H9 (cell line): ENCODE measurements at regions not wholly inside any gene's neighbourhood (a gene's known extent, or its start where the extent isn't known, plus 50 kb on each side); places are given as distances from the start of the nearest gene placed in this dataset.

ENCODE experiments used
- DNase-seq: peaks from one replicate; pipeline ENCODE4 v3.0.0-alpha.2; 2017
- H2AFZ ChIP-seq: one replicate; pipeline ENCODE4 v1.6.1; 2013; ENCODE audit warnings: mild to moderate bottlenecking, low read length, control low read depth, moderate library complexity
- H2AK5ac ChIP-seq: 2 replicates; pipeline ENCODE4 v1.6.1; 2013; ENCODE audit warnings: low read length, control low read depth, mixed read lengths; ENCODE audit not compliant: insufficient read length
- H2BK120ac ChIP-seq: one replicate; pipeline ENCODE4 v1.6.1; 2013; ENCODE audit warnings: low read depth, mild to moderate bottlenecking, low read length, control low read depth, inconsistent platforms; ENCODE audit not compliant: poor library complexity, severe bottlenecking
- H2BK12ac ChIP-seq: 2 replicates; pipeline ENCODE4 v1.6.1; 2013; ENCODE audit warnings: low read length, control low read depth, mixed read lengths, low read depth; ENCODE audit not compliant: insufficient read length
- H2BK15ac ChIP-seq: 2 replicates; pipeline ENCODE4 v1.6.1; 2013; ENCODE audit warnings: low read depth, low read length, control low read depth
- H2BK20ac ChIP-seq: one replicate; pipeline ENCODE4 v1.6.1; 2013; ENCODE audit warnings: low read depth, mild to moderate bottlenecking, low read length, control low read depth, inconsistent platforms; ENCODE audit not compliant: poor library complexity, severe bottlenecking
- H2BK5ac ChIP-seq: 2 replicates; pipeline ENCODE4 v1.6.1; 2013; ENCODE audit warnings: low read length, control low read depth, mixed read lengths; ENCODE audit not compliant: insufficient read length
- H3K14ac ChIP-seq: 2 replicates; pipeline ENCODE4 v1.6.1; 2013; ENCODE audit warnings: low read length, control low read depth; ENCODE audit not compliant: insufficient read depth
- H3K18ac ChIP-seq: 2 replicates; pipeline ENCODE4 v1.6.1; 2013; ENCODE audit warnings: low read depth, mild to moderate bottlenecking, mixed read lengths, low read length, control low read depth; ENCODE audit not compliant: insufficient read length
- H3K23ac ChIP-seq: 2 replicates; pipeline ENCODE4 v1.6.1; 2013; ENCODE audit warnings: low read length, control low read depth, mixed read lengths, low read depth; ENCODE audit not compliant: insufficient read length
- H3K23me2 ChIP-seq: 2 replicates; pipeline ENCODE4 v1.6.1; 2013; ENCODE audit warnings: low read depth, mild to moderate bottlenecking, mixed read lengths, low read length, control low read depth; ENCODE audit not compliant: insufficient read length, poor library complexity, severe bottlenecking
- H3K27ac ChIP-seq: 2 replicates; pipeline ENCODE4 v1.5.1; 2013; ENCODE audit warnings: low read length, control low read depth, mixed read lengths, low read depth; ENCODE audit not compliant: insufficient read length
- H3K27me3 ChIP-seq: 2 replicates; pipeline ENCODE4 v1.6.1; 2013; ENCODE audit warnings: low read length, control low read depth, inconsistent platforms; ENCODE audit not compliant: insufficient read depth
- H3K4ac ChIP-seq: 2 replicates; pipeline ENCODE4 v1.6.1; 2013; ENCODE audit warnings: low read depth, mild to moderate bottlenecking, control low read depth, inconsistent platforms, low read length, moderate library complexity
- H3K4me1 ChIP-seq: 2 replicates; pipeline ENCODE4 v1.6.1; 2013; ENCODE audit warnings: low read length, control low read depth, inconsistent platforms; ENCODE audit not compliant: insufficient read depth
- H3K4me2 ChIP-seq: 2 replicates; pipeline ENCODE4 v1.6.1; 2013; ENCODE audit warnings: low read length, control low read depth, mixed read lengths; ENCODE audit not compliant: insufficient read length, insufficient read depth
- H3K56ac ChIP-seq: 2 replicates; pipeline ENCODE4 v1.6.1; 2013; ENCODE audit warnings: low read depth, mild to moderate bottlenecking, mixed read lengths, low read length, control low read depth; ENCODE audit not compliant: insufficient read length
- H3K79me1 ChIP-seq: 2 replicates; pipeline ENCODE4 v1.6.1; 2013; ENCODE audit warnings: low read depth, mild to moderate bottlenecking, moderate library complexity, low read length, control low read depth, inconsistent platforms; ENCODE audit not compliant: insufficient read depth, poor library complexity, severe bottlenecking
- H3K79me2 ChIP-seq: 2 replicates; pipeline ENCODE4 v1.6.1; 2013; ENCODE audit warnings: low read length, control low read depth, inconsistent platforms; ENCODE audit not compliant: insufficient read depth
- H3K9ac ChIP-seq: 2 replicates; pipeline ENCODE4 v1.6.1; 2013; ENCODE audit warnings: low read length, control low read depth, mixed read lengths; ENCODE audit not compliant: insufficient read length; ENCODE audit errors: extremely low read depth
- H3K9me3 ChIP-seq: one replicate; pipeline ENCODE4 v1.6.1; 2013; ENCODE audit warnings: low read depth, low read length, inconsistent platforms; ENCODE audit not compliant: control insufficient read depth
- H3T11ph ChIP-seq: one replicate; pipeline ENCODE4 v1.6.1; 2013; ENCODE audit warnings: mild to moderate bottlenecking, low read length, control low read depth, inconsistent platforms
- H4K20me1 ChIP-seq: one replicate; pipeline ENCODE4 v1.6.1; 2013; ENCODE audit not compliant: control insufficient read depth, insufficient read length, insufficient read depth
- H4K5ac ChIP-seq: 2 replicates; pipeline ENCODE4 v1.6.1; 2013; ENCODE audit warnings: low read depth, mild to moderate bottlenecking, mixed read lengths, low read length, control low read depth; ENCODE audit not compliant: insufficient read length
- H4K8ac ChIP-seq: replicated peaks from 2 replicates; pipeline ENCODE4 v1.6.1; 2013; ENCODE audit warnings: low read length, control low read depth, mixed read lengths, low read depth; ENCODE audit not compliant: insufficient read length
- H4K91ac ChIP-seq: 2 replicates; pipeline ENCODE4 v1.6.1; 2013; ENCODE audit warnings: low read depth, mild to moderate bottlenecking, moderate library complexity, mixed read lengths, low read length, control low read depth; ENCODE audit not compliant: insufficient read length
- H3K27ac Mint-ChIP-seq, 3 experiments: 2 replicates in 2 of 3; 3 replicates in 1 of 3; pipeline ENCODE4 v1.8.0; 2020 to 2021; ENCODE audit warnings: mixed read lengths in 3 of 3, mild to moderate bottlenecking in 1 of 3, moderate library complexity in 1 of 3
- H3K27me3 Mint-ChIP-seq: 2 replicates; pipeline ENCODE4 v1.8.0; 2021; ENCODE audit warnings: low read depth, mild to moderate bottlenecking, moderate library complexity, mixed read lengths
- H3K36me3 Mint-ChIP-seq, 3 experiments: 2 replicates in 2 of 3; 3 replicates in 1 of 3; pipeline ENCODE4 v1.8.0; 2020 to 2021; ENCODE audit warnings: low read depth in 3 of 3, mixed read lengths in 3 of 3; ENCODE audit not compliant: insufficient read depth in 1 of 3
- H3K4me1 Mint-ChIP-seq, 2 experiments: 2 replicates each; pipeline ENCODE4 v1.8.0; 2020; ENCODE audit warnings: mixed read lengths in 2 of 2
- H3K4me3 Mint-ChIP-seq, 2 experiments: 2 replicates in 1 of 2; 3 replicates in 1 of 2; pipeline ENCODE4 v1.8.0; 2020 to 2021; ENCODE audit warnings: mild to moderate bottlenecking in 2 of 2, mixed read lengths in 2 of 2, moderate library complexity in 1 of 2
- H3K9me3 Mint-ChIP-seq, 2 experiments: 2 replicates in 1 of 2; 3 replicates in 1 of 2; pipeline ENCODE4 v1.8.0; 2020; ENCODE audit warnings: mild to moderate bottlenecking in 2 of 2, mixed read lengths in 2 of 2, moderate library complexity in 1 of 2
- CTCF ChIP-seq: fragments of 200-600 bp; sonication (generic); conservative IDR thresholded peaks from 3 replicates; pipeline ENCODE4 v1.8.0; 2021; ENCODE audit warnings: antibody characterized with exemption, mild to moderate bottlenecking

- Mint-ChIP-seq H3K36me3 (peaks cover 0 to 6% (median 0%) of the 10 kb centered on the region in 3 experiments; a peak in 2 of 7 replicates), H3K9me3 (peaks cover 4 to 7% of the 10 kb centered on the region in 2 experiments; a peak in 3 of 5 replicates), H3K27me3 (no peaks in the 10 kb centered on the region), H3K27ac (no peak overlapping the region), H3K4me3 (no peak overlapping the region), H3K4me1 (peaks cover 5% of the 10 kb centered on the region in 2 experiments; a peak in 3 of 4 replicates)
- TF ChIP-seq CTCF = no peak
- Histone ChIP-seq H2BK120ac (no peak overlapping the region), H4K20me1 (no peaks in the 10 kb centered on the region), H4K5ac (no peak overlapping the region), H3K23ac (no peak overlapping the region), H3K4ac (no peak overlapping the region), H3K18ac (no peak overlapping the region), H3K9ac (no peak overlapping the region), H2AK5ac (no peak overlapping the region), H3K79me1 (no peaks in the 10 kb centered on the region), H3K9me3 (no peaks in the 10 kb centered on the region), H4K91ac (no peak overlapping the region), H3K23me2 (no peaks in the 10 kb centered on the region), H4K8ac (no peak overlapping the region), H2BK15ac (no peak overlapping the region), H3K4me2 (no peak overlapping the region), H3K56ac (no peak overlapping the region), H3K4me1 (no peaks in the 10 kb centered on the region), H2BK12ac (no peak overlapping the region), H3T11ph (no peak overlapping the region), H3K27ac (no peak overlapping the region), H3K79me2 (no peaks in the 10 kb centered on the region), H2AFZ (no peak overlapping the region), H3K27me3 (no peaks in the 10 kb centered on the region), H2BK20ac (no peak overlapping the region), H2BK5ac (no peak overlapping the region), H3K14ac (no peak overlapping the region)
- DNase-seq = no peak
Observed at GRCh38 chr7:33819658-33820057, 85.7 kb upstream of the BMPER start.
